ENCODE measurements at regions not wholly inside any gene's neighbourhood (a gene's known extent, or its start where the extent isn't known, plus 50 kb on each side); places are given as distances from the start of the nearest gene placed in this dataset.
"Not testable (repeated sequence)": the region's sequence is repeated elsewhere in the genome, so short reads cannot be mapped to it uniquely, and the experiment has no call there.

DNA sequence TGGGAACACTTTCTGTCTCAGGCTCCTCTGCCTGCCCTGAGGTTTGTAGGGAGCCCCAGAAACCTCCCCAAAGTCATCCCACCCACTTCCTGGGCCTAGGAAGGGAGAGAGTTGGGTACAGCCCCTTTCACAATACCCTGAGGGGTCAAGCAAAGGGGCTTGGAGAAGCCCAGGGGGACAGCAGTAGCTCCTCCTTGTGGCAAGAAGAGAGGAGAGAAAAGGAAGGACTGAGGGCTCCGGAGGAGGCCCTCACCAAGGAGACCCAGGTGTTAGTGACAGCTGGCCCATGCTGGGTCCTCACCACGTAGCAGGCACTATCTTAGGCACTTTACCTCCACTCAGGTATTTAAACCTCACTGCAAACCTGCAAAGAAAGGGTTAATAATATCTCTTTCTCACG, 112.8 kb downstream of the IRX5 start:
- DNase-seq: no peak

DNA sequence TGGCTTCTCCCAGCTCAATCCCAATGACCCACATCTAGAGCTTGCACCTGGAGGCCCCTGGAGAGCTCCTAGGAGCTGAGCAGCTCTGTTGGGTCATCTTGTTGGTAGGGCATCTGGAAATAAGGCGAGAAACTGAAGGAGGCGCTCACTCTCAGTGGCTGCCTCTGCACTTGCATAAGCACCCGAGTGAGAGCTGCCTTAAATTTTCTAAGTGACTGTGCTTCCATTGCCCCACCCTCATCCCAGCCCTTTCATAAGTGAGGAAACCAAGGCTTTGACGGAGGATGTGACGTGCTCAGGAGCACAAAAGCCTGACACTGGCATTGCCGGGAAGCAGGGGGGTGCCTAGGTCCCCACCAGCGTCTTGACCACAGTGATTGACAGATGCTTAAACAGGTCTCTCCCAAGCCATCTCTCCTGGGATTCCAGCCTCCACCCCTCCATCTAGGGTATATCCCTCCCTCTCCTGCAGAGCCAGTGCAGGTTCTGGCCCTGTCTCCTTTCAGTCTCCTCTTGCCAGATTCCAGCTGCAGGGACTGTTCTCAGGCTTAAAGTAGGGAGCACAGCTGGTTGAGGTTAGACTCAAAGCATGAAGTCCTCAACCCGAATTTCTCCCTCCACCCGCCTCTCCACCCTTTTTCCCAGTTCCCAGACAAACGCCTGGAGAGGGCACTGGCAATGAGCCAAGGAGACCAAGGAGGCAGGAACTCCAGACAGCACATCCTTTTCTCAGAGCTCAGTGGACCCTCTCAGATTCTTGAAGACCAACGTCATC, 113.7 kb downstream of the IRX5 start:
- no peak for DNase-seq

DNA sequence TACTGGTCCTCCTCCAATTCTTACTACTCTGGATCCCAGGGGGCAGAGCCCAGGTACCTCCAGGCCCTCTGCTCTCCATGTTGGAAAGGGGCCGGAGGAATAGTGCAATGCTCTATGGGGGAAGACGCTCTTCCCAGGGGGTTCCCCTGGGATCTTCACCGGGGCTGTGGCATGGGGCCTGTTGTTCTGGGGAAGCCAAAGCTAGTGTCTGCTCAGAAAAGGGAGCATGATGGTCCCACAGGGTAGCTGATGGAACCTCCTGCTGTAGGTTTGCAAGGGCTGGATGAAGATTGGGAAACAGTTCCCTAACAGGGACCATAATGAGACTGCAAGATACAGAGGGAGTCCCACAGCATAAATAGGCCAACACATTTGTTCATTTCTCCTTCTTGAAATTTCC, 114.7 kb downstream of the IRX5 start:
- no peak for DNase-seq

DNA sequence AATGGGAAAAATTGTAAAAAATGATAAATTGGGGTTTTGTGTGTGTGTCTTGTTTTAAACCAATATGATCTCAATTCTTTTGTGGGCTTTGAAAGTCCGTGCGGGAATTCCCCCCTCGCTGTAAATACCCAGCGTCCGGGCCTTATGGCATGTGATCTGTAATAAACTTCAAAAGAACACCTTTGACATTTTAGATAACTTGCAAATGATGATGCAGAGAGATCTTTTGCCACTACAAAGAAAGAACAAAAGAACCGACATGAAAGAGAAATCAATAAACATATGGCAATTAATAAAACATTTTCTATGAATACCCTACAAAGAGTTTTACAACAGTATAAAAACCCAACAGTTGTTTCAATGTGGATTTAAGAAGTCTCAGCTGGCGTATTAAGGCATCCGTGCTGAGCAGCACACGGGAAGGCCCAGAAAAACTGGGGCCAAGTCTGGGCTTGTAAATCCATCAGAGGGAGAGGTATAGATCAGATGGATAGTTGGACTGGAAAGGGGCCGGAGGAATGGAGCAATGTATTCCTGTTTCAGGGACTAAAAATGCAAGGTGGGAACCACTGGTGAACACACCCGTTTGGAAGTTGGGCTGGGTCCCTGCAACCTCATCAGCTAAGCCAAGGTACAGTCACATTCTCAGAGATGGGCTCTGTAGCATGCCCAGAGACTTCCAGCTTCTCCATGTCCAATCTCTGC, 115.2 kb downstream of the IRX5 start:
- no peak for DNase-seq

DNA sequence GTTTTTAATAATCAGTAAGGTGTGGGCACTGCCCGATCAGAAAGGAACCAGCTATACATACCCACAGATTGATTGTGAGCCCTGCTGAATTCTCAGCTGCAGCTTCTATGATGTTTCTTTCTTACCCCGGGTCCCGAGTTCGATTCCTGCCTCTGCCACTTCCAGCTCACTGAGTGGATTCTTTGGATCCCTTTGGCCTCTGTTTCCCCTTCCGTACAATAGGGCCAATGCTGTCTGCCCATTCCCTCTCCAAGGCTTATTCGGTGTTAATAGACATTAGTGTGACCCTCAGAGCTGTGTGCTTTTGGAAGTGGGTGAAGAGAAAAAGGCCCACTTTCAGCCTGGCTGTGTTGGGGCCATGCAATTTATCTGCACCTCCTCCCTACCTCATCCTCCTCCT, 115.8 kb downstream of the IRX5 start:
- DNase-seq: no peak

DNA sequence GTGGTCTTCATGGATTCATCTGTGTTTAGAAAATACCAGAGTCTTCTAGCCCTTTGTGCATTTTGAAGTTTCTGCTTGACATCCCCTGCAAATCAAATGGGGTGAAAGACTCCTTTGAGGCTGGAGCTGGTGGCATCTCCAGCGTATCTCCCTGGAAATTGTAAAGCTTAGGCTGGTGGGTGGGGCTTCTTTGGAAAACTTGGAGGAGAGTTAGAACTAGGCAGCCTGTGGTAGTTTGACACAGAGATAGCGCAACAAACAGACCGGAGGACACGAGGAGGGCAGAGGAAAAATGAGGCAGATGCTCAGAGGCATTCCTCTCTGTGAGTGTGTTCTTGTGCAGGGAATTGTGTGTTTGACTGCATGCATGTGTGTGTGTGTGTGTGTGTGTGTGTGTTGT, 116.3 kb downstream of the IRX5 start:
- DNase-seq: no peak

GRCh38 chr16:55047331-55047730, 116.7 kb downstream of the IRX5 start:
- no peak for DNase-seq

DNA sequence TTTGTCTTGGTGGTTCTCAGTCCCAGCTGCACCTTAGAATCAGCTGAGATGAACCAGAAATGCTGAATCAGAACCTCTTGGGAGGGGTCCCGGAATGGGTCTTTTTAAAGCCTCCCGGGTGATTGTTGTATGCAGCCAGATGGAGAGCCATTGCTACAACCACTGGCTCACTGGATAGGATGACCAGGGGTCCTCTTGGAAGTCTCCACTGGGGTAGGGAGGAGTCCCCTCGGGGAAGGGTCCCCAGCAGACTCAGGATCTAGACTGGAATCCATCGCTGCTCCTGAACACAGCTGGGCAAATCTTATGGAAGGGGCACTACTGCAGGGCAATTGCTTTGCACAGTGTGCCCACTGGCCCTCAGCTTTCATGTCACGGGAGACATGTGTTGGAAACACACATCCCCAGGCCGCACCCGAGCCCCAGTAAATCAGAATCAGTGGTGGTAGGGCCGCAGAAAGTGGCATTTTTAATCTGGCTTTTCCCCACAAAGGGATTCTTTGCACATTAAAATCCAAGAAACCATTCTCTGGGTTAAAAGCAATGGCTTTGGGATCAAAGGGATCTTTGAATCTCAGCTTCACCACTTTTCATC, 117.3 kb downstream of the IRX5 start:
- no peak for DNase-seq

DNA sequence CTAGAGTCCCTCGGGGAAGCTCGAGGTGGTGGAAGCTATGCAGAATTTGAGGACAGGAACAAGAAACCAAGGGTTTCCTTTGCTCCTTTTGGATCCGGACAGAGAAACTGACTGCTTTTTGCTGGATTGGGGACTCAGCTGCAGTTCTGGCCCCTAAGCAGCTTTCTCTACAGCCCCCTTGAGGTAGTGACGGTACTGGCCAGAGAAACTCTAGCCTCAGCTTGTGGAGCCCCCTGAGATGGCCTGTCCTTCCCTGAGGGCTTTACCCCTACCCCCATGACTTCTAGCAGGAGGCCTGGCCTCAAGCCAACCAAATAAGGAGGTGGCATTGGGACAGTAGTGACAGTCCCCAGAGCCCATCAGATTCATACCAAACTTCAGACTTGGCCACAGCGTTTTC, 118.1 kb downstream of the IRX5 start:
- DNase-seq: no peak

GRCh38 chr16:55051571-55052347, 121.1 kb downstream of the IRX5 start:
- no peak for DNase-seq

DNA sequence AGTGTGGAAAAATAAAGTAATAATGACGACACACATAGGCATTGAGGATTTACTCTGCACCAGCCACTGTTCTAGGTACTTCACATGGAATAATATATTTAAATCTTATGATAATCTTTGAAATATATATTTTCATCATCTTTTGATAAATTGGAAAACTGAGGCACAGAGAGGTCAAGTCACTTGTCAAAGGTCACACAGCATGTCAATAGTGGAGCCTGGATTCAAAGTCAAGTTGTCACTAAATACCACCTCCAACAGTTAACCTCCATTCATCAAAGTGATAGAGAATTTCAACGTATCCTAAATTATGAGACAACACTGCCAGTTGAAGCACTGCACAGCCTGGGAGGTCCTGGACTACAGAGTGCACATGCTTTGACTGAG, 121.7 kb downstream of the IRX5 start:
- DNase-seq: no peak

DNA sequence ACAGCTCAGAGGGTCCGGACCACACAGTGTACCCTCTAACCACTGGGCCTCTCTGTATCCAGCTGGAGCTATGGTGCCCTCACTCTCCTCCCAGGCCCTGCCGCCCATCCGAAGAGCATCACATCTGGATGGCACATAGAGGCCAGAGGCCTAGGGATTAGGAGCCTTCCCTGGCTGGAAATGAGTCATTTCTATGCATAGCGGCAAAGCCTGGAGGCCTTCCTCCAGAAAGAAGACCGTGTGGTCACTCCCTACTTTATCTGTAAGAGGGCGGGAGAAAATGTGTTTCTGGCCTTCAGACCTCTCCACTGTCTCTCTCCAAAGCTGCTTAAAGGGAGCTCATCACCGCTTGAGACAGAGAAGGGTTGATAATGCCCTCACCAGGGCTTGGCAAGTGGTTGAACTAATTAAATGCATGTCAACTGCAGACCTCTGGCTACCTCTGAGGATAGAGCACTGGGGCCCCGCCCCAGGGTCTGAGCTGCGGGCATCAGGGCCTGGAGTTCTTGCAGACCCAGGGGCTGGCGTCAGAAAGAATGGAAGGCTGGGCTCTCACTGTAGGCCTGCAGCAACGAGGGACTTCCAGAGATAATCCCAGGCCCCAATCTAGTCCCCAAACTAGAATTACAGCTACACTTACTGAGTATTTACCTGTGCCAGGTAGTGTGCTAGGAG, 122.2 kb downstream of the IRX5 start:
- DNase-seq: no peak

DNA sequence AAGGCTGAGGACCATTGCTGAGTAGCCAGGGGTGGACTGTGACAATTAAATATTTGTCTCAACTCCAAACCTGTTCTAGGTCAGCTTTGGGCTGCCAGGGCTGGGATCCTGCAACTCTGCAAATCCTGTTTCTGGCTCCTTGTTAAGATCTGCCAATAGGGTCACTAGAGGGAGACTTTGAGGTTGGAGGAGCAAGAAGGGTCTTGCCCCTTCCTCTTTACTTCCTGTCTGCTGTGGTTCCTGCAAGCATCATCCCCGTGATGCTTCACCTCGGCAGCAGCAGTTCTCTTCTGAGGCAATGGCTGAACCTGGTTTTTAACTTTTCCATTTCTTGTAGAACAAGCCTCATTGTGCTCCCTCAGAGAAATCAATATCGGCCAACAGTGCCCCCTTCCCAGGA, 124.6 kb downstream of the IRX5 start:
- DNase-seq: no peak

DNA sequence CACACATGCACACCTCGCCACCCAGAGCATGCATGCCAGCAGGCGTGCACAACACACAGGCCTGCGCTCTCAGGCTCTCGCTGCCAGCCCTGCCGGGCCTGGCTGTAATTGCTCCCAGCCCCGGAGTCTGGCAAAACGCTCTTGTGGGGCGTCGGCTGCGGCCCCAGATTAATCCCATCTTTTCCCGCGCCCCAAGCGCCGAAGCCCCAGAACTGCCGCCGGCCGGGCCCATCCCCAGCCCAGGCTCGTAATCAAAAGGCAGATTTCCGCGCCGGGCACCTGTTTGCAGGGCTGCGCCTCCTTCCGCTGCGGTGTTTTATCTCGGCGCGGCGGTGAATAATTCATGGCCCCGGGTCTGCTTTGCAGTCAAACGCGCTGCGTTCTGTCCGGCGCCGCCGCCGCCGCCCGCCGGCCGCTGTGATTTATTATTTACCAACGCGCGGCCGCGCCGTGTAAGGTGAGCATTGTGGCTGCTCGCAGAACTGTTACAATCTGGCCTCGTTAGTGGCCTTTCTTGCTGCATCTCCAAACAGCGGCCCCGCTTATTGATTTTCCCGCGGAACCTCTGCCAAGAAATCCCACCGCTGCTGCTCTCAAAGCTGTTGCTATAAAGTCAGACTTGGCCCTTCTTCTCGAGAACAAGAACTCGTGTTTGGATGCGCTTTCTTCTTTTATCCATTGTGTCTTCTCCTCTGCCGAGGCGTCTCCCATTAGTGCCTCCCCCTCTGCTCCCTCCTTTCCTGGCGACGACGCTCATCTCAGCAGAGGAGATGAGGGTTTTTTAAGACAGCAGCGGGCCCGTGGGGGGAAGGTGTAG, 126.1 kb downstream of the IRX5 start:
- no peak for DNase-seq

- no peak for DNase-seq
These were observed 127.2 kb downstream of the IRX5 start for GRCh38 chr16:55057866-55058265.

GRCh38 chr16:55058576-55058975, 127.9 kb downstream of the IRX5 start:
- no peak for DNase-seq

GRCh38 chr16:55059146-55059545, 128.5 kb downstream of the IRX5 start:
- no peak for DNase-seq

- DNase-seq: no peak
These were observed 130.5 kb downstream of the IRX5 start for GRCh38 chr16:55061126-55061525.

GRCh38 chr16:55062442-55062841, 131.8 kb downstream of the IRX5 start:
- DNase-seq: no peak

GRCh38 chr16:55072976-55073375, 142.3 kb downstream of the IRX5 start:
- no peak for DNase-seq

- DNase-seq: no peak
These were observed 143.2 kb downstream of the IRX5 start for GRCh38 chr16:55073830-55074229.

DNA sequence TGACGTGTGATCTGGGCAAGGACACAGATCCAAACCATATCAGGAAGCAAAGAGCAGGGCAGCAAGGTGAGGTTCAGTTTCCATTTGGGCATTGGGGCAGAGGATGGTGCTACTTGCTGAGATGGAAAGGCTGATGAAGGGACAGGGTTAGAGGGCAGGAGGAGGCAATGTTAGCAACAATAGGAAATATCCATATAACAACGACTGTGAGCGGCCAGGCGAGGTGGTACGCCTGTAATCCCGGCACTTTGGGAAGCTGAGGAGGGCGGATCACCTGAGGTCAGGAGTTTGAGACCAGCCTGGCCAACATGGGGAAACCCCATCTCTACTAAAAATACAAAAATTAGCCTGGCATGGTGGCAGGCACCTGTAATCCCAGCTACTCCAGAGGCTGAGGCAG, 144.5 kb downstream of the IRX5 start:
- DNase-seq: not testable (repeated sequence)
